GM21423 (cell line): ENCODE measurements at regions not wholly inside any gene's neighbourhood (a gene's known extent, or its start where the extent isn't known, plus 50 kb on each side); places are given as distances from the start of the nearest gene placed in this dataset.
"Not testable (repeated sequence)": the region's sequence is repeated elsewhere in the genome, so short reads cannot be mapped to it uniquely, and the experiment has no call there.

Experiments used
- ATAC-seq: cut with Tn5 transposase; IDR thresholded peaks from one replicate; pipeline ENCODE4 v1.9.1; 2021; ENCODE audit warnings: mild to moderate bottlenecking, moderate library complexity; ENCODE audit not compliant: unreplicated experiment

- ATAC-seq = not testable (repeated sequence)
Observed at GRCh38 chr3:94648270-94649180, 585.7 kb downstream of the NSUN3 start.

GRCh38 chr3:94654096-94654495 lies 591.2 kb downstream of the NSUN3 start:
- no peak for ATAC-seq

- ATAC-seq = no peak
Observed at GRCh38 chr3:94665922-94666321, 603.1 kb downstream of the NSUN3 start.

- no peak for ATAC-seq
Observed at GRCh38 chr3:94671078-94671477, 608.2 kb downstream of the NSUN3 start.

GRCh38 chr3:94673876-94674275 lies 611.0 kb downstream of the NSUN3 start:
- ATAC-seq = no peak

GRCh38 chr3:94686208-94686607 lies 623.3 kb downstream of the NSUN3 start:
- ATAC-seq = no peak

GRCh38 chr3:94693997-94694640 lies 631.3 kb downstream of the NSUN3 start:
- no peak for ATAC-seq

GRCh38 chr3:94694894-94695293 lies 632.0 kb downstream of the NSUN3 start:
- no peak for ATAC-seq

GRCh38 chr3:94704467-94704866 lies 641.6 kb downstream of the NSUN3 start:
- no peak for ATAC-seq

GRCh38 chr3:94709249-94709902 lies 646.5 kb downstream of the NSUN3 start:
- no peak for ATAC-seq

- ATAC-seq = no peak
Observed at GRCh38 chr3:94714194-94714593, 651.3 kb downstream of the NSUN3 start.

GRCh38 chr3:94716326-94717018 lies 653.6 kb downstream of the NSUN3 start:
- no peak for ATAC-seq

GRCh38 chr3:94734206-94734605 lies 671.3 kb downstream of the NSUN3 start:
- no peak for ATAC-seq

GRCh38 chr3:94735354-94735753 lies 672.5 kb downstream of the NSUN3 start:
- no peak for ATAC-seq

- ATAC-seq = no peak
Observed at GRCh38 chr3:94737116-94737515, 674.3 kb downstream of the NSUN3 start.

- ATAC-seq = no peak
Observed at GRCh38 chr3:94739420-94739819, 676.6 kb downstream of the NSUN3 start.

GRCh38 chr3:94758751-94759150 lies 695.9 kb downstream of the NSUN3 start:
- no peak for ATAC-seq

- no peak for ATAC-seq
Observed at GRCh38 chr3:94772402-94772801, 709.5 kb downstream of the NSUN3 start.

GRCh38 chr3:94775746-94776145 lies 712.9 kb downstream of the NSUN3 start:
- ATAC-seq = no peak

GRCh38 chr3:94776401-94776915 lies 713.6 kb downstream of the NSUN3 start:
- ATAC-seq = no peak

- ATAC-seq = no peak
Observed at GRCh38 chr3:94778289-94778688, 715.4 kb downstream of the NSUN3 start.
